HL-60 (cell line): ENCODE measurements at regions not wholly inside any gene's neighbourhood (a gene's known extent, or its start where the extent isn't known, plus 50 kb on each side); places are given as distances from the start of the nearest gene placed in this dataset.

Experiments
- DNase-seq, 2 experiments: peaks; one replicate each; pipeline ENCODE4 v3.0.0-alpha.2; 2010 to 2020; ENCODE audit warnings: low read depth in 1 of 2, low spot score in 1 of 2
- H3K27ac ChIP-seq: fragments of 250-450 bp; sonication (Bioruptor Pico); replicated peaks from 2 replicates; pipeline ENCODE4 v1.5.1; 2020; ENCODE audit warnings: mild to moderate bottlenecking, moderate library complexity
- H3K27me3 ChIP-seq: fragments of 250-450 bp; sonication (Bioruptor Pico); 2 replicates; pipeline ENCODE4 v1.5.1; 2021; ENCODE audit warnings: mild to moderate bottlenecking, moderate library complexity; ENCODE audit not compliant: insufficient read depth, poor library complexity, severe bottlenecking
- H3K4me3 ChIP-seq: replicated peaks from 2 replicates; pipeline ENCODE4 v1.5.1; 2011; ENCODE audit warnings: mild to moderate bottlenecking, control low read depth, low read length; ENCODE audit not compliant: insufficient read depth
- CTCF ChIP-seq: IDR thresholded peaks from one replicate; pipeline ENCODE4 v1.5.1; 2011; ENCODE audit warnings: low read length, control low read depth, inconsistent platforms; ENCODE audit not compliant: insufficient read depth
- GABPA ChIP-seq: IDR thresholded peaks from 2 replicates; pipeline ENCODE4 v1.6.1; 2012; ENCODE audit warnings: low read depth
- POLR2AphosphoS5 ChIP-seq: IDR thresholded peaks from 2 replicates; pipeline ENCODE4 v1.6.1; 2012; ENCODE audit warnings: low read depth
- REST ChIP-seq: IDR thresholded peaks from 2 replicates; pipeline ENCODE4 v1.6.1; 2012; ENCODE audit warnings: low read depth; ENCODE audit not compliant: insufficient replicate concordance
- SPI1 ChIP-seq: IDR thresholded peaks from 2 replicates; pipeline ENCODE4 v1.6.1; 2012; ENCODE audit warnings: low read depth, mild to moderate bottlenecking, borderline replicate concordance

GRCh38 chr13:73691891-73692290, 442.3 kb downstream of the KLF12 start:
- H3K27me3 ChIP-seq, result peaks cover 2% of the 10 kb centered on the region
- TF ChIP-seq CTCF (no peak), POLR2AphosphoS5 (no peak), SPI1 (no peak), GABPA (no peak), REST (no peak)
- no peak overlapping the region for H3K27ac ChIP-seq
- no peak overlapping the region for H3K4me3 ChIP-seq
- DNase-seq, result no peak

- H3K4me3 ChIP-seq, result no peak overlapping the region
- no peak for DNase-seq
- H3K27ac ChIP-seq, result no peak overlapping the region
- no peak for TF ChIP-seq GABPA
- TF ChIP-seq SPI1, result no peak
- peaks cover 2% of the 10 kb centered on the region for H3K27me3 ChIP-seq
Measured at GRCh38 chr13:73687929-73688328, 446.3 kb downstream of the KLF12 start.

- H3K27me3 ChIP-seq, result peaks cover 2% of the 10 kb centered on the region
- no peak overlapping the region for H3K27ac ChIP-seq
- DNase-seq, result no peak
- TF ChIP-seq SPI1 (no peak), CTCF (no peak), POLR2AphosphoS5 (no peak)
- H3K4me3 ChIP-seq, result no peak overlapping the region
Measured at GRCh38 chr13:73687087-73687486, 447.1 kb downstream of the KLF12 start.

- Histone ChIP-seq H3K27me3 (peaks cover 2% of the 10 kb centered on the region), H3K4me3 (no peak overlapping the region), H3K27ac (no peak overlapping the region)
- no peak for DNase-seq
- TF ChIP-seq GABPA, result no peak
- TF ChIP-seq SPI1, result no peak
- no peak for TF ChIP-seq CTCF
- TF ChIP-seq REST, result no peak
- no peak for TF ChIP-seq POLR2AphosphoS5
Measured at GRCh38 chr13:73684750-73685149, 449.5 kb downstream of the KLF12 start.
